Embryonic facial prominence (tissue), 1 donor: ENCODE measurements at regions not wholly inside any gene's neighbourhood (a gene's known extent, or its start where the extent isn't known, plus 50 kb on each side); places are given as distances from the start of the nearest gene placed in this dataset.
"Not testable (repeated sequence)": the region's sequence is repeated elsewhere in the genome, so short reads cannot be mapped to it uniquely, and the experiment has no call there.

Experiments
- DNase-seq: peaks from one replicate; pipeline ENCODE4 v3.0.0-alpha.2; 2016; ENCODE audit errors: extremely low spot score

DNA sequence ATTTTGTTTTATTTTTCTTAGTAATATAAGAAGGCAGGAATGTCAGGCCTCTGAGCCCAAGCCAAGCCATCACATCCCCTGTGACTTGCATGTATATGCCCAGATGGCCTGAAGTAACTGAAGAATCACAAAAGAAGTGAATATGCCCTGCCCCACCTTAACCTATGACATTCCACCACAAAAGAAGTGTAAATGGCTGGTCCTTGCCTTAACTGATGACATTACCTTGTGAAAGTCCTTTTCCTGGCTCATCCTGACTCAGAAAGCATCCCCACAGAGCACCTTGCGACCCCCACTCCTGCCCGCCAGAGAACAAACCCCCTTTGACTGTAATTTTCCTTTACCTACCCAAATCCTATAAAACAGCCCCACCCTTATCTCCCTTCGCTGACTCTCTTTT lies 406.2 kb upstream of the RORB start:
- not testable (repeated sequence) for DNase-seq

- no peak for DNase-seq
These were observed 404.7 kb upstream of the RORB start for GRCh38 chr9:74092491-74092834.

DNA sequence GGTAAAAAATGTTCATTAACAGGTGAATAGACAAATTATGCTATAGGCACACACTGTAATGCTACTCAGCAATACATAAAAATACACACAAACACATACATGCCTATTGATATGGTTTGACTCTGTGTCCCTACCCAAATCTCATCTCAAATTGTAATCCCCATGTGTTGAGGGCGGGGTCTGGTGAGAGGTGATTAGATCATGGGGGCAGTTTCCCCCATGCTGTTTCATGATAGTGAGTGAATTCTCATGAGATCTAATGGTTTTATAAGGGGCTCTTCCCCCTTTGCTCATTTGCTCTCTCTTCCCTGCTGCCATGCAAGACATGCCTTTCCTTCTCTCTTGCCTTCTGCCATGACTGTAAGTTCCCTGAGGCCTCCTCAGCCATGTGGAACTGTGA lies 403.1 kb upstream of the RORB start:
- not testable (repeated sequence) for DNase-seq

GRCh38 chr9:74094766-74095165 lies 402.4 kb upstream of the RORB start:
- no peak for DNase-seq

DNA sequence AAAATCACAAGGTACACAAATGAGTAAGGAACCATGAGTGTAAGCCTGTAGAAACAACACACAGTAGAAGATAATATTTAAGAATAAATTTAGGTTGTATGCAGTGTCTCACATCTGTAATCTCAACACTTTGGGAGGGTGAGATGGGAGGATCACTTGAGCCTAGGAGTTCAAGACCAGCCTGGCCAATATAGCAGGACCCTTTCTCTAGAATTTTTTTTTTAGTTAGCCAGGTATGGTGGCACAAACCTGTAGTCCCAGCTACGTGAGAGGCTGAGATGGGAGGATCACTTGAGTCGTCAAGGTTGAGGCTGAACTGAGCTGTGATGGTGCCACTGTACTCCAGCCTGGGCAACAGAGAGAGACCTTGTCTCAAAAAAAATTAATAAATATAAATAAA lies 401.2 kb upstream of the RORB start:
- no peak for DNase-seq

GRCh38 chr9:74096420-74096819 lies 400.7 kb upstream of the RORB start:
- no peak for DNase-seq

- no peak for DNase-seq
These were observed 397.1 kb upstream of the RORB start for GRCh38 chr9:74100042-74100441.

- not testable (repeated sequence) for DNase-seq
These were observed 395.0 kb upstream of the RORB start for GRCh38 chr9:74102148-74102547.

DNA sequence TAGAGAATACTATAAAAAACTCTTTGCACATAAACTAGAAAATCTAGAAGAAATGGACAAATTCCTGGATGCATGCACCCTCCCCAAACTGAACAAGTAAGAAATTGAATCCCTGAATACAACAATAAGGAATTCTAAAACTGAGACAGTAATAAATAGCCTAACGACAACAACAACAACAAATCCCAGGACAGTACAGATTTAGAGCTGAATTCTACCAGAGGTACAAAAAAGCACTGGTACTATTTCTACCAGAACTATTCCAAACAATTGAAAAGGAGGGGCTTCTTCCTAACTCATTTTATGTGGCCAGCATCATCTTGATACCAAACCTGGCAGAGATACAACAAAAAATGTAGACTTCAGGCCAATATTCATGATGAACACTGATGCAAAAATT lies 394.4 kb upstream of the RORB start:
- no peak for DNase-seq

DNA sequence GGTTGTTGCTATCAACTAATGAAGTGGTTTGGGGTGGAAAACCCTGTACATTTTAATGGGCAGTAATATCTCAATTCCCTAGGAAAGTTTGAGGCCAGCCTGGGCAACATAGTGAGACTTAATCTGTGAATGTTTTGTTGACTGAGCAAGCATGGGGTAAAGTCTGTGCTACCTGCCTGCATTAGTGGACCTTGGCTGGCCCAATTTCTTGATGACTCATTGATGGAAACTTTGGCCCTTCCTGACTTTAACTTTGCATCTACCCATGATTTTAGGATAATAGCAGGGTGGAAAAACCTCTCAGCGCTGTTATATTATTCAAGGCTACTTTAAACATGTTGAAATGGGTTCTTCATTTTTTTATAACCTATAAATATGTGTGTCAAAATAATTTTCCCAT lies 389.4 kb upstream of the RORB start:
- no peak for DNase-seq

GRCh38 chr9:74115976-74116375 lies 381.2 kb upstream of the RORB start:
- no peak for DNase-seq

- no peak for DNase-seq
These were observed 380.0 kb upstream of the RORB start for GRCh38 chr9:74117151-74117550.

DNA sequence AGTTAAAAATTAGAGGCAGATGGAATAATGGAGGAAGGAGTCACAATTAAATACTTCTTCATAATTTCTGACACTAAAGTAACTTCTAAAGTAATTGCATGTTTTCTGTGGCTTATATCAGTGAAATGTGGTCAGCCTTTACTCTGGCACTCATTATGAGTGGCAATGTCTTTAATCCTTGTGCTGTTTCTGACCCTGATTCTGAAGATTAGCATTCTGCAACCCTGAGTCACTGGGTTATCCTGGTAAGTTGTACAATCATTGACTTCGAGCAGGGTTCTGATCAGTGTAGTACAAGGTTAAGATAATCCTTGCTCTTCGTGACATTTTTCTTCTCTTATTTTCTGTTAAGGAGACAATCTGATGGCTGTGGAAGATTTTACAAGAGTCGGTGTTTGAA lies 379.4 kb upstream of the RORB start:
- DNase-seq: no peak

GRCh38 chr9:74120061-74120460 lies 377.1 kb upstream of the RORB start:
- no peak for DNase-seq

GRCh38 chr9:74120470-74120869 lies 376.7 kb upstream of the RORB start:
- no peak for DNase-seq

DNA sequence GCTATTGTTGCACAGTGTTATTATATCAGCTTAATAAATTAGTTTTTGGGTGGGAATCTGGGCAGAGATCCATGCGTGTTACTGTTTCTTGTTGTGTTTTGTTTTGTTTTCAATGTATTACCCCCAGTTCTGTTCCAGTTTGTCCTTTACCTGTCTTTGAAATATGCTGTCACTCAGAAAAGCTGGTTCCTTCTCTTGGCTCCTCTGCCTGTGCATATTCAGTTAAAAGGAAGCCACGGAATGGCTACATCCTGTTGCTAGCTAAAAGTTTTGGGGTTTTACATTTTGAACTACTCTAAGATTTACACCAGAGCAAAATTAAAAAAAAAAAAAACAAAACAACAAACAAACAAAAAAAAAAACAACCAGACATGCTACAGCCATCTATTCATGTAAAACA lies 374.9 kb upstream of the RORB start:
- no peak for DNase-seq

- DNase-seq: no peak
These were observed 374.5 kb upstream of the RORB start for GRCh38 chr9:74122661-74123060.

DNA sequence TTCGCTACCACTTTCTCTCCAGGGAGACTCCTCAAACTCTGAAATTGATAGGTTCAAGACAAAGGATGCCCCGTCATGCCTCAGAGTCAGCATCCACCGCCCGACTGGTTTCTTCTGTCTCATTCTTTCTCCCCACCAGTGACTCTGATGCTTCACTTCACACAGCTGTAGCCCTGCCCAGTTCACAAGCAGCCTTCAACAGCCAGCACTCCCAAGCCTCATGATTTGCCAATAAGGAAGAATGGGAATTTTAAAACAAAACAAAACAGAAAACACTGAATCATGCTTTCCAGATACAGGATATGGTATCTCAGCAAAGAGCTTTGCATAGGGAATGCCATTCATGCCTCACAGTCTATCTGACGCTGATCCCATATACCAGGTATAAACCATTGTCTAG lies 371.2 kb upstream of the RORB start:
- DNase-seq: no peak

DNA sequence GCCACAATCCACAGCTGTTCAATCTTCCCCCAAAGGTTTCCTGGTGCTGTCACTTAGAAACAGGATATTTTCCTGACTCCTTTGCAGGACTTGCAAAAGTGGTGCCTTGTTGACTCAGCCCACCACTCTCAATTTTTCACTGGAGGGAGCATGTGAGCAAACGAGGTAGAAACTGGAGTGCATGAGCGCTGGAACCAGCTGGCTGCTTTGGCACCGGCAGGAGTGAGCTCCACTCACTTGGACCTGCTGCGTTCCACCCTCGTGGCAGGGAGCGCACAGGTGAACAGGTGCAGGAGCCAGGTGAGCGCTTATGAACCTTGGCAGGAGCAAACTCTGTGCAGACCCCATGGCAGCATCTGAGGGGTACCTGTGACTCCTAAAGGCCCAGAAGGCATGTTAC lies 364.1 kb upstream of the RORB start:
- DNase-seq: no peak

- DNase-seq: no peak
These were observed 363.2 kb upstream of the RORB start for GRCh38 chr9:74133921-74134320.

- DNase-seq: no peak
These were observed 359.0 kb upstream of the RORB start for GRCh38 chr9:74138182-74138581.

DNA sequence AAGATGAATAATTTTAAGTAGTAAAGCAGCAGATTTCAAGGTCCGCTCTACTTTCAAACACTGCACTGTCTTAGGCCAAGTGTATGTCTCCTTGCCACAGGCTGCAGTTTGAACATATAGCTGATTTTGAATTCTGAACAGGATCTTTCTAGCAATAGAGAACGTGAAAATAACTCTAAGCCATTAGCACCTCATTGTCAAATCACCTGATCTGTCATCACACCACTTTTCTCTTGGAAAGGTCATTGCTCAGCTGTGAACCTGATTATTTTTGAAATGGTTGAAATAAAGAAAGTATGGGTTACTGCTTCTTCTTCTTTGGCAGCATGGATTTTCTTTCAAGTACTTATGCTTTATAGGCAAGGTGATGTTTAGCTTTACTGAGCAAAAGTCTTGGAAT lies 357.0 kb upstream of the RORB start:
- no peak for DNase-seq

DNA sequence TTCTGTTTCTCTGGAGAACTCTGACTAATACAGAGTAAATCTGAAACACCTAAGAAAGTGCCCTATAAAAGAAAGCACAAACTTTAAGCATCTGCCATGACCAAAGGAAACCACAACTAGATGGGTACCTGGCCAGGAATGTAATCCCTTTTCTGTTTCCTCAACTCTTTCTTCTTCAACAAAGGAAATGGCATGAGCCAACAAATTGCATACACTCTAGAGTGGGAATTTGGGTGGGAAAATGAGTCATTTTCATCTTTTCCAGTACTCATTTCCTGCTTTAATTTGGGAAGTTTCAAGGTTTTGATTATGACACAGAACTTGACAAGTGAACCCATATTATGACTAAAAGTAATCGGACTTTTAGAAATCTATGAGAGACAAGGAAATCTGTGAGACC lies 349.2 kb upstream of the RORB start:
- DNase-seq: no peak

GRCh38 chr9:74172874-74173273 lies 324.3 kb upstream of the RORB start:
- DNase-seq: no peak

DNA sequence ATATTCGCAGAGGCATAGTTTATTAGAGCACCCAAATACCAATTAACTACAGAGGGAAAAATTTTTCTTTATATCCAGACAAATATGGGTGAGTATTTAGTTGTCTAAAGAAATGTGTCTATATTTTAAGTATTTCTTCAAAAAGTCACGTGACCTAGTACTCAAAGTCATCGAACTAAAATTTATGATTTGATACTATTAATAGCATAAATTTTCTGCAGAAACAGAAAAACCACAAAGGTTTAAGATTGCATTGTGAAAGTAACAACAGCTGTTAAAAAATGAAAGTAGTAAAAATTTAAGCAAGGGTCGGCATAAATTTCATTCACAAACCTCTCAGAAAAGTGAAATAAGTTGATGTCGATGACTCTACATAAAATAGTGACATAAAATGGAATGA lies 323.9 kb upstream of the RORB start:
- no peak for DNase-seq
